Tibial nerve (tissue), 3 donors: ENCODE measurements at regions not wholly inside any gene's neighbourhood (a gene's known extent, or its start where the extent isn't known, plus 50 kb on each side); places are given as distances from the start of the nearest gene placed in this dataset.

Source experiments
- CTCF ChIP-seq, 5 experiments: fragments of 200-600 bp in 3 of 5; fragments of 450-650 bp in 2 of 5; sonication (generic) in 3 of 5; IDR thresholded peaks; one replicate each; pipeline ENCODE4 v1.5.1; 2016 to 2019; ENCODE audit warnings: antibody characterized with exemption in 5 of 5, mild to moderate bottlenecking in 3 of 5, moderate library complexity in 2 of 5
- POLR2A ChIP-seq, 2 donors: fragments of 450-650 bp; IDR thresholded peaks; one replicate each; pipeline ENCODE4 v1.6.1; 2017; ENCODE audit warnings: antibody characterized with exemption in 2 of 2, mild to moderate bottlenecking in 2 of 2, moderate library complexity in 2 of 2

GRCh38 chr12:114912811-114913210, 228.8 kb upstream of the TBX3 start:
- TF ChIP-seq POLR2A (IDR thresholded peaks at IDR 0.05) (no peak), CTCF (IDR thresholded peaks at IDR 0.05) (no peak)
